ENCODE measurements at regions not wholly inside any gene's neighbourhood (a gene's known extent, or its start where the extent isn't known, plus 50 kb on each side); places are given as distances from the start of the nearest gene placed in this dataset.

- TF ChIP-seq PRDM2 (tag by site-specific recombination; IDR thresholded peaks at IDR 0.05; ENCODE audit: borderline replicate concordance) (no peak), ZNF366 (tag by site-specific recombination; conservative IDR thresholded peaks at IDR 0.05) (no peak), ATF2 (tag by site-specific recombination; IDR thresholded peaks at IDR 0.05; ENCODE audit: low read depth) (no peak), ZNF529 (tag by site-specific recombination; IDR thresholded peaks at IDR 0.05; ENCODE audit: insufficient replicate concordance) (no peak), ZFP3 (tag by site-specific recombination; IDR thresholded peaks at IDR 0.05; ENCODE audit: low read depth) (no peak), ZBTB11 (tag by site-specific recombination; conservative IDR thresholded peaks at IDR 0.05; ENCODE audit: low read depth) (no peak), ZNF48 (tag by site-specific recombination; IDR thresholded peaks at IDR 0.05) (no peak), ZSCAN18 (tag by site-specific recombination; IDR thresholded peaks at IDR 0.05) (no peak), ZNF398 (tag by site-specific recombination; IDR thresholded peaks at IDR 0.05) (no peak), ZNF555 (tag by site-specific recombination; conservative IDR thresholded peaks at IDR 0.05) (no peak), ZNF311 (tag by site-specific recombination; IDR thresholded peaks at IDR 0.05; ENCODE audit: borderline replicate concordance) (no peak), ZNF610 (tag by site-specific recombination; IDR thresholded peaks at IDR 0.05; ENCODE audit: borderline replicate concordance) (no peak)
These were observed 651.3 kb upstream of the ACO1 start (continued) for GRCh38 chr9:31733166-31733565.

Data from HEK293 (cell line).